Neuron (in vitro differentiated cells): ENCODE measurements at regions not wholly inside any gene's neighbourhood (a gene's known extent, or its start where the extent isn't known, plus 50 kb on each side); places are given as distances from the start of the nearest gene placed in this dataset.
"Not testable (repeated sequence)": the region's sequence is repeated elsewhere in the genome, so short reads cannot be mapped to it uniquely, and the experiment has no call there.

Experiments
- H2AFZ ChIP-seq: one replicate; pipeline ENCODE4 v1.6.1; 2013; ENCODE audit warnings: low read depth, mild to moderate bottlenecking, inconsistent platforms, low read length, moderate library complexity
- H3K27me3 ChIP-seq: one replicate; pipeline ENCODE4 v1.6.1; 2013; ENCODE audit warnings: low read length; ENCODE audit not compliant: insufficient read depth
- H3K36me3 ChIP-seq: one replicate; pipeline ENCODE4 v1.6.1; 2013; ENCODE audit warnings: low read length; ENCODE audit not compliant: insufficient read depth
- H3K4me1 ChIP-seq: one replicate; pipeline ENCODE4 v1.6.1; 2013; ENCODE audit warnings: low read length; ENCODE audit not compliant: insufficient read depth
- H3K4me3 ChIP-seq: 2 replicates; pipeline ENCODE4 v1.5.1; 2013; ENCODE audit warnings: mild to moderate bottlenecking, low read length, moderate library complexity
- H3K9me3 ChIP-seq: one replicate; pipeline ENCODE4 v1.6.1; 2013; ENCODE audit warnings: low read length

DNA sequence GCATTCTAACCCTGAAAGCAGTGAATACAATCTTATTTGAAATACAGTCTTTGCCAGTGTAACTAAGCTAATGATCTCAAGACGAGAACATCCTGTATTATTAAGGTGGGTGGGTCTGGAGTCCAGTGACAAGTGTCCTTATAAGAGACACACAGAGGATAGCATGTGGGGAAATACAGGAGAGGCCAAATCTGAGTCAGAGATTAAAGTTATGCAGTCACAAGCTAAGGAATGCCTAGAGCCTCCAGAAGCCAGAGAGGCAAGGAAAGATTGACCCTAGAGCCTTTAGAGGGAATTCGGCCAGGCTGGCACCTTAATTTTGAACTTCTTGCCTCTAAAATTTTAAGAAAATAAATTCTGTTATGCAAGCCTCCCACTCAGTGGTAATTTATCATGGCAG is 87.5 kb upstream of the HGF start:
- no peak overlapping the region for H3K4me3 ChIP-seq
- no peaks in the 10 kb centered on the region for H3K9me3 ChIP-seq
- no peak overlapping the region for H2AFZ ChIP-seq
- no peaks in the 10 kb centered on the region for H3K36me3 ChIP-seq
- no peaks in the 10 kb centered on the region for H3K27me3 ChIP-seq
- H3K4me1 ChIP-seq: no peaks in the 10 kb centered on the region

- H3K36me3 ChIP-seq: no peaks in the 10 kb centered on the region
Observed at GRCh38 chr7:81854518-81854917, 84.7 kb upstream of the HGF start.

GRCh38 chr7:81852701-81853100 is 82.9 kb upstream of the HGF start:
- Histone ChIP-seq H2AFZ (no peak overlapping the region), H3K27me3 (no peaks in the 10 kb centered on the region), H3K9me3 (no peaks in the 10 kb centered on the region), H3K36me3 (no peaks in the 10 kb centered on the region), H3K4me1 (no peaks in the 10 kb centered on the region), H3K4me3 (no peak overlapping the region)

More at GRCh38 chr7:81854518-81854917, 84.7 kb upstream of the HGF start:
- no peak overlapping the region for H3K4me3 ChIP-seq
- no peaks in the 10 kb centered on the region for H3K9me3 ChIP-seq
- H2AFZ ChIP-seq: no peak overlapping the region
- no peaks in the 10 kb centered on the region for H3K4me1 ChIP-seq
- no peaks in the 10 kb centered on the region for H3K27me3 ChIP-seq

- Histone ChIP-seq H3K4me1 (peaks cover 2% of the 10 kb centered on the region), H3K27me3 (no peaks in the 10 kb centered on the region), H2AFZ (no peak overlapping the region), H3K36me3 (no peaks in the 10 kb centered on the region), H3K4me3 (no peak overlapping the region), H3K9me3 (no peaks in the 10 kb centered on the region)
Observed at GRCh38 chr7:81851413-81851812, 81.6 kb upstream of the HGF start.

DNA sequence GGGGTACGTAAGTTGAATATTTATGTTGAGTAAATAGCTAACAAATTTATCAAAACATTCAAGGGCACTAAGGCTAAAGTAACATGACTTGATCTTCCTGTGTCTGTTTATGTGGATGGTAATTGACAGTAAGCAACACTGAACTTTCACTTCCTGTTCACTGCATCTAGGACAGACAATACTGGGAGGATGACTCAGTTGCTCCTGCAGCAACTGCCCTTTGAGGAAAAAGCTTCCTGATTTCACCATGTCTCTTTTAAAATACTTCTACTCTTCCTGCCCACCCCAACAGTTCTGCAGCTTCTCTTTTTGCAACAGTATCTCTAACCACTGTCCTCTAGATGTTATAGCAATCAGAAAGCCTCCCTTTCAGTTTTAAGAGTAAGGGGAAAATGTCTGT is 76.6 kb upstream of the HGF start:
- Histone ChIP-seq H3K4me3 (no peak overlapping the region), H3K27me3 (no peaks in the 10 kb centered on the region), H3K4me1 (peaks cover 3% of the 10 kb centered on the region), H2AFZ (peak overlapping the region; percentile 46), H3K9me3 (no peaks in the 10 kb centered on the region), H3K36me3 (no peaks in the 10 kb centered on the region)

GRCh38 chr7:81845744-81846241 is 75.9 kb upstream of the HGF start:
- Histone ChIP-seq H3K4me1 (peaks cover 3% of the 10 kb centered on the region), H3K9me3 (no peaks in the 10 kb centered on the region), H3K4me3 (no peak overlapping the region), H3K27me3 (no peaks in the 10 kb centered on the region), H3K36me3 (no peaks in the 10 kb centered on the region), H2AFZ (no peak overlapping the region)

DNA sequence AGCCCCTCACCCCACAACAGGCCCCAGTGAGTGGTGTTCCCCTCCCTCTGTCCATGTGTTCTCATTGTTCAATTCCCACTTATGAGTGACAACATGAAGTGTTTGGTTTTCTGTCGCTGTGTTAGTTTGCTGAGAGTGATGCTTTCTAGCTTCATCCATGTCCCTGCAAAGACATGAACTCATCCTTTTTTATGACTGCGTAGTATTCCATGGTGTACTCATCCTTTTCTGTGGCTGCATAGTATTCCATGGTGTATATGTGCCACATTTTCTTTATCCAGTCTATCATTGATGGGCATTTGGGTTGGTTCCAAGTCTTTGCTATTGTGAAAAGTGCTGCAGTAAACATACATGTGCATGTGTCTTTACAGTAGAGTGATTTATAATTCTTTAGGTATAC is 73.8 kb upstream of the HGF start:
- not testable (repeated sequence) for H3K4me1 ChIP-seq, H2AFZ ChIP-seq, H3K27me3 ChIP-seq, H3K4me3 ChIP-seq, H3K36me3 ChIP-seq, H3K9me3 ChIP-seq

DNA sequence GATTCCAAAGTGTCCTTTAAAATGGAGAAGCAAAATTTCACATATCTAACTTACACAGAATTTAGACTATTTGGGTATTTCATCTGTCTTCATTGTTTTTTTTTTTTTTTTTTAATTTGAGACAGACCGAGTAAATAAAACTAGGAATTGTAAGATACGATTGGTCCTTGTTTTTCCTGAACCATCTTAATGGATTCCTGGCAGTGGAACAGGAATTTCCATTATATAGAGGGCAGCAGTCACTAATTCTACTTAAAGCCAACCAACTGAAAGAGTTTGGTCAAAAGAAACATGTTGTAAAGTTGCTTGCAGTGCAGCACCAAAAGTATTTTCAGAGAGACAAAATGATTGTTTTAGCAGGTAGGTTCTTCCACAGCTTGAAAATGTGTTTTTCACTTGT is 72.5 kb upstream of the HGF start:
- H3K4me3 ChIP-seq: no peak overlapping the region
- H2AFZ ChIP-seq: no peak overlapping the region
- no peaks in the 10 kb centered on the region for H3K9me3 ChIP-seq
- H3K4me1 ChIP-seq: peaks cover 3% of the 10 kb centered on the region
- H3K27me3 ChIP-seq: no peaks in the 10 kb centered on the region
- no peaks in the 10 kb centered on the region for H3K36me3 ChIP-seq

DNA sequence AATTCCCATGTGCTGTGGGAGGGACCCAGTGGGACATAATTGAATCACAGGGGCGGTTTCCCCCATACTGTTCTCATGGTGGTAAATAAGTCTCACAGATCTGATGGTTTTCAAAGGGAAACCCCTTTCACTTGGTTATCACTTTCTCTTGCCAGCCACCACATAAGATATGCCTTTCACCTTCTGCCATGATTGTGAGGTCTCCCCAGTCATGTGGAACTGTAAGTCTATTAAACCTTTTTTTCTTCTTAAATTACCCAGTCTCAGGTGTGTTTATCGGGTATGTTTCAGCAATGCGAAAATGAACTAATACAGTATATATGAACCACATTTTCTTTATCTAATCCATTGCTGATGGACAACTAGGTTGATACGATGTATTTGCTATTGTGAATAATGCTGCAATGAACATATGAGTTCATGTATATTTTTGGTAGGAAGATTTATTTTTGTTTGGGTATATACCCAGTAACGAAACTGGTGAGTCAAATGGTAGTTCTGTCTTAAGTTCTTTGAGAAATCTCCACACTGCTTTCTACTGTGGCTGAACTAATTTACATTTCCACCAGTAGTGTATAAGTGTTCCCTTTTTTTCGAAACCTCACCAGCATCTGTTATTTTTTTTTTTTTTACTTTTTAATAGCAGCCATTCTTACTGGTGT is 70.0 kb upstream of the HGF start:
- Histone ChIP-seq H3K27me3 (no peaks in the 10 kb centered on the region), H3K36me3 (no peaks in the 10 kb centered on the region), H3K4me3 (no peak overlapping the region), H3K4me1 (no peaks in the 10 kb centered on the region), H2AFZ (no peak overlapping the region), H3K9me3 (no peaks in the 10 kb centered on the region)

GRCh38 chr7:81833401-81833800 is 63.6 kb upstream of the HGF start:
- Histone ChIP-seq H3K27me3 (no peaks in the 10 kb centered on the region), H3K4me3 (no peak overlapping the region), H3K9me3 (no peaks in the 10 kb centered on the region), H2AFZ (no peak overlapping the region), H3K4me1 (no peaks in the 10 kb centered on the region), H3K36me3 (no peaks in the 10 kb centered on the region)

DNA sequence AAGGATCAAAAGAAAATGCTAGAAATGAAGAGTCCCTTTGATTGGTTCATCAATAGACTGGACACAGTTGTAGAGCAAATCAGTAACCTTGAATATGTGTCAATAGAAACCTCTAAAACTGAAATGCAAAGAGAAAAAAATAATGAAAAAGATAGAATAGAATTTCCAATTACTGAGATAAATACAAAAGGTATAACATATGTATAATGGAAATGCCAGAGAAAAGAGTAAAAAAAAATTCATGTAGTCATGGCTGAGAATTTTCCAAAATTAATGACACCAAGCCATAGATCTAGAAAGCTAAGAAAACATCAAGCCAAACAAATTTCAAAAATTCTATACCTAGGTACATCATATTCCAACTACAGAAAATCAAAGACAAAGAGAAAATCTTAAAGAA is 62.0 kb upstream of the HGF start:
- no peaks in the 10 kb centered on the region for H3K36me3 ChIP-seq
- H2AFZ ChIP-seq: no peak overlapping the region
- H3K27me3 ChIP-seq: no peaks in the 10 kb centered on the region
- no peaks in the 10 kb centered on the region for H3K4me1 ChIP-seq
- no peaks in the 10 kb centered on the region for H3K9me3 ChIP-seq
- no peak overlapping the region for H3K4me3 ChIP-seq

DNA sequence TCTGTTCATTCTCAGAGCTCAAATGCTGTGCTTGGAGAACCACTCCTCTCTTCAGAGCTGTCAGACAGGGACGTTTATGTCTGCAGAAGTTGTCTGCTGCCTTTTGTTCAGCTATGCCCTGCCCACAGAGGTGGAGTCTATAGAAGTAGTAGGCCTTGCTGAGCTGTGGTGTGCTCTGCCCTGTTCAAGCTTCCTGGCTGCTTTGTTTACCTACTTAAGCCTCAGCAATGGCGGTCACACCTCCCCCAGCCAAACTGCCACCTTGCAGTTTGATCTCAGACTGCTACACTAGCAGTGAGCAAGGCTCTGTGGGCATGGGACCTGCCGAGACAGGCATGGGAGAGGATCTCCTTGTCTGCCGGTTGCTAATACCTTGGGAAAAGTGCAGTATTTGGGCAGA is 59.7 kb upstream of the HGF start:
- H3K27me3 ChIP-seq, H3K4me1 ChIP-seq, H3K4me3 ChIP-seq, H2AFZ ChIP-seq, H3K36me3 ChIP-seq, H3K9me3 ChIP-seq: not testable (repeated sequence)

GRCh38 chr7:81822811-81823210 is 53.0 kb upstream of the HGF start:
- no peaks in the 10 kb centered on the region for H3K36me3 ChIP-seq
- H3K27me3 ChIP-seq: no peaks in the 10 kb centered on the region
- H3K9me3 ChIP-seq: no peaks in the 10 kb centered on the region
- H2AFZ ChIP-seq: no peak overlapping the region
- H3K4me1 ChIP-seq: no peaks in the 10 kb centered on the region
- H3K4me3 ChIP-seq: no peak overlapping the region

- H2AFZ ChIP-seq: no peak overlapping the region
- H3K4me1 ChIP-seq: no peaks in the 10 kb centered on the region
- no peaks in the 10 kb centered on the region for H3K27me3 ChIP-seq
- no peak overlapping the region for H3K4me3 ChIP-seq
- no peaks in the 10 kb centered on the region for H3K36me3 ChIP-seq
- H3K9me3 ChIP-seq: no peaks in the 10 kb centered on the region
Observed at GRCh38 chr7:81819861-81820260, 50.0 kb upstream of the HGF start.
